GM18951 (cell line): ENCODE measurements at regions not wholly inside any gene's neighbourhood (a gene's known extent, or its start where the extent isn't known, plus 50 kb on each side); places are given as distances from the start of the nearest gene placed in this dataset.

ENCODE experiments used
- POLR2A ChIP-seq: IDR thresholded peaks from 4 replicates; pipeline ENCODE4 v1.6.1; 2011; ENCODE audit warnings: mild to moderate bottlenecking; ENCODE audit not compliant: insufficient read length, insufficient read depth; ENCODE audit errors: extremely low read depth
- in situ Hi-C: fragments of 300-500 bp; cut with MboI; formaldehyde crosslinking; loops from one replicate; pipeline ENCODE4 v1.12.0; 2022; ENCODE audit warnings: low sequenced_read_pairs, mixed read lengths, inconsistent platforms; ENCODE audit not compliant: unreplicated experiment

GRCh38 chr10:4503076-4503475 lies 322.9 kb upstream of the AKR1E2 start:
- in situ Hi-C loops = no loop called here
- TF ChIP-seq POLR2A = no peak

- in situ Hi-C loops = no loop called here
- TF ChIP-seq POLR2A = no peak
These were observed 324.7 kb upstream of the AKR1E2 start for GRCh38 chr10:4501306-4501705.

DNA sequence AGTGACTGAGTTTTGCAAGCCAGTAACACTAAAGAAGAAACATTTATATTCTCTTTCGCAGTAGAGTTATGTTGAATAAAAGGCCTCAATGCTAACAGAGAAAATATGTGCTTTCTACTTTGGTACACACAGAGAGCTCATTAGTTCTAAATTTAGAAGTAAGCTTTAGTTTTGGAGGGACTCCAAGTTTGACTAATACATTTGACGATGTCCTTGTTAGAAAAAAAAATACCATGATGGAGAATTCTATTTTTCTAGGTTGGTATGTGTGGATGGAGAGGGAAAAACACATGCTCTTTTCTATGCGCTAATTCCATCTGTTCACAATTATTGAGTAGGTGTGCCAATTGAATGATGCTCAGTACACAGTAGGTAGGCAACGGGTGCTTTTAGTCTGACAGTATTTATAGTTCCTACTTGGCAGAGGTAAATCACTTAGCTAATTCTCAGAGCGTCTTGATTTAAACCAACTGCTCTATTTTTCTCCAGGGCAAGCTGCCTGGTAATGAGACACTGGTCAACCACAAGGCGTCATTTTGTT lies 327.2 kb upstream of the AKR1E2 start:
- in situ Hi-C loops = no loop called here
- no peak for TF ChIP-seq POLR2A

GRCh38 chr10:4494551-4494950 lies 331.5 kb upstream of the AKR1E2 start:
- in situ Hi-C loops = no loop called here
- no peak for TF ChIP-seq POLR2A

DNA sequence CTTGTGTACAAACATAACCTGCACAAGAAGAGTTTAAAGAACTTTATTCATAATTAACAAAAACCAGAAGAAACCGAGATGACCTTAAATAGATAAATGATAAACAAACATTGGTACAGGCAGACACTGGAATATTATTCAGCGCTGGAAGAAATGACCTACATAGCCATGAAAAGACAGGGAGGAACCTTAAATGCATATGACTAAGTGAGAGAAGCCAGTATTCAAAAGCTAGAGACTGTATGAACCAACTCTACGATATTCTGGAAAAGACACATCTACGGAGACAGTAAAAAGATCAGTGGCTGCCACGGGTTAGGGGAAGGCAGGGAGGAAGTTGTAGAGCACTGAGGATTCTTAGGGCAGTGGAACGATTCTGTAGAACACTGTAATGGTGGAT lies 333.8 kb upstream of the AKR1E2 start:
- in situ Hi-C loops = no loop called here
- no peak for TF ChIP-seq POLR2A

DNA sequence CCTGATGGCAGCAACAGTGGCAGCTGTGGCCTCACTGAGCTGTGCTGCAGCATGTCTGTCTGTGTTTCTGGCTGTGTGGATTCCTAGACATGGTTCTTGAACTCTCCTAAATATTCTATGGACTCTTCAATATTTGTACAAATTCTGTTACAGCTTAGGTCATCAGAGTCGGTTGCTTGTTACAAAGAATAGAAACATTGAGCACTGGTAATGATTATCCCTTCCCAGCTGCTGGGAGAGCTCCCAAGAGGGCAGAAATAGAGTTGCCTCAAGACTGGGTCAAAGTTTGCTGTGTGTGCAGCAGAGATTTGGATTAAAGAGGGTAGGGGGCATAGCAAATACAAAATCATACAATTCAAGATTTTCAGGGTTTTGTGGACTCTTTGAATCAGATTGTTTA lies 337.1 kb upstream of the AKR1E2 start:
- in situ Hi-C loops = no loop called here
- no peak for TF ChIP-seq POLR2A

GRCh38 chr10:4485636-4486035 lies 340.4 kb upstream of the AKR1E2 start:
- no peak for TF ChIP-seq POLR2A

DNA sequence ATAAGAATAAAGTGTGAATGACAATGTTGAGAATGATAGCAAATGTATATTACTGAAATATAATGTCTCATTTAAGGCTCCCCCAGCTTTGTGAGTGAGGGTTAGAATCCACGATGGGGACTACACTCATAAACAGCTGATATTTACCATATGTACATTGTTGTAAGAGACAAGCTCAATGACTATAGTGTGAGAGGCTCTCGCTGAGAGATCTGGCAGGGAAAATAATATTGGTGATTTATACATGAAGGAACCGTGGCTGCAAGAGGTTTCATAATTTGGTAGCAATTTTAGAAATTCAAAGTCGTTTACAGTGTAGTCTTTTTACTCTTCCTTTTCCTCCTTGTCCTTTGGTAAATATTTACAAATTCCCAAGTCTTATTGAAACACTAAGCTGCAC lies 342.2 kb upstream of the AKR1E2 start:
- in situ Hi-C loops = no loop called here
- TF ChIP-seq POLR2A = no peak

More at GRCh38 chr10:4485636-4486035, 340.4 kb upstream of the AKR1E2 start:
- in situ Hi-C loops = no loop called here

- in situ Hi-C loops = no loop called here
- TF ChIP-seq POLR2A = no peak
These were observed 343.3 kb upstream of the AKR1E2 start for GRCh38 chr10:4482659-4483058.

GRCh38 chr10:4481192-4481591 lies 344.8 kb upstream of the AKR1E2 start:
- no peak for TF ChIP-seq POLR2A
- in situ Hi-C loops = no loop called here

GRCh38 chr10:4479342-4479741 lies 346.7 kb upstream of the AKR1E2 start:
- in situ Hi-C loops = no loop called here
- TF ChIP-seq POLR2A = no peak

- in situ Hi-C loops = no loop called here
- TF ChIP-seq POLR2A = no peak
These were observed 348.3 kb upstream of the AKR1E2 start for GRCh38 chr10:4477664-4478063.

GRCh38 chr10:4475827-4476490 lies 350.0 kb upstream of the AKR1E2 start:
- no peak for TF ChIP-seq POLR2A
- in situ Hi-C loops = no loop called here

- no peak for TF ChIP-seq POLR2A
- in situ Hi-C loops = no loop called here
These were observed 351.2 kb upstream of the AKR1E2 start for GRCh38 chr10:4474829-4475228.
